Panc1 (cell line): ENCODE measurements at regions not wholly inside any gene's neighbourhood (a gene's known extent, or its start where the extent isn't known, plus 50 kb on each side); places are given as distances from the start of the nearest gene placed in this dataset.
A peak's percentile ranks its signal among the peaks of the same experiment; 100 is the strongest.

Source experiments
- ATAC-seq: fragments of 200-7000 bp; cut with Tn5 transposase; 2 replicates; pipeline ENCODE4 v1.9.1; 2020; ENCODE audit warnings: mild to moderate bottlenecking, moderate library complexity
- BruUV-seq: library from RNA; stranded (reverse); fragments of 400-500 nt; replicated peaks from 2 replicates; lab custom pipeline; 2021; lab: Mats Ljungman, UMichigan
- CTCF ChIA-PET: fragments of 300-600 bp; sonication (Branson Sonifier 250); formaldehyde crosslinking; loops from one replicate; lab custom pipeline; 2022; ENCODE audit warnings: antibody characterized with exemption; lab: Charles Lee
- POLR2A ChIA-PET: fragments of 300-600 bp; sonication (Branson Sonifier 250); formaldehyde crosslinking; loops from one replicate; lab custom pipeline; 2022; ENCODE audit warnings: antibody characterized with exemption; lab: Charles Lee
- DNase-seq: peaks from one replicate; pipeline ENCODE4 v3.0.0-alpha.2; 2010; ENCODE audit warnings: low read depth, low spot score
- H3K27ac ChIP-seq: 2 replicates; pipeline ENCODE4 v1.5.1; 2011; ENCODE audit warnings: mild to moderate bottlenecking, low read length, inconsistent platforms
- H3K27me3 ChIP-seq: fragments of 200-500 bp; sonication (Bioruptor generic); 2 replicates; pipeline ENCODE4 v1.6.0; 2014; ENCODE audit warnings: low read length, inconsistent platforms; ENCODE audit not compliant: control insufficient read depth, insufficient read depth
- H3K36me3 ChIP-seq: fragments of 200-500 bp; sonication (Bioruptor generic); 2 replicates; pipeline ENCODE4 v1.5.1; 2014; ENCODE audit warnings: inconsistent platforms, mild to moderate bottlenecking, low read length, moderate library complexity; ENCODE audit not compliant: control insufficient read depth, insufficient read depth
- H3K4me1 ChIP-seq: 2 replicates; pipeline ENCODE4 v1.5.1; 2011; ENCODE audit warnings: inconsistent platforms, mild to moderate bottlenecking, low read length, moderate library complexity; ENCODE audit not compliant: control insufficient read depth, insufficient read depth
- H3K4me3 ChIP-seq, 2 experiments: 2 replicates each; pipeline ENCODE4 v1.5.1; 2011 to 2012; ENCODE audit warnings: low read depth in 2 of 2, low read length in 2 of 2, mild to moderate bottlenecking in 2 of 2, inconsistent platforms in 1 of 2, moderate library complexity in 1 of 2
- H3K9me3 ChIP-seq: fragments of 200-500 bp; sonication (Bioruptor generic); 2 replicates; pipeline ENCODE4 v1.5.1; 2014; ENCODE audit warnings: low read depth, mild to moderate bottlenecking, inconsistent platforms, low read length, moderate library complexity; ENCODE audit not compliant: control insufficient read depth, insufficient read depth
- CTCF ChIP-seq: fragments of 450-650 bp; IDR thresholded peaks from 2 replicates; pipeline ENCODE4 v1.5.1; 2017; ENCODE audit warnings: mild to moderate bottlenecking
- POLR2AphosphoS5 ChIP-seq: IDR thresholded peaks from 2 replicates; pipeline ENCODE4 v1.6.1; 2012; ENCODE audit warnings: mild to moderate bottlenecking, low read depth, low read length, moderate library complexity
- REST ChIP-seq, 2 experiments: IDR thresholded peaks; 2 replicates each; pipeline ENCODE4 v1.6.1; 2011 to 2012; ENCODE audit warnings: low read depth in 2 of 2, control low read depth in 1 of 2, low read length in 1 of 2, mild to moderate bottlenecking in 1 of 2, moderate library complexity in 1 of 2; ENCODE audit not compliant: insufficient read depth in 1 of 2
- SIN3A ChIP-seq: IDR thresholded peaks from 2 replicates; pipeline ENCODE4 v1.6.1; 2012; ENCODE audit warnings: low read depth, mild to moderate bottlenecking, low read length, moderate library complexity, borderline replicate concordance; ENCODE audit not compliant: insufficient read depth
- TCF7L2 ChIP-seq: IDR thresholded peaks from 2 replicates; pipeline ENCODE4 v1.6.1; 2011; ENCODE audit warnings: mild to moderate bottlenecking, low read depth, low read length, inconsistent platforms
- in situ Hi-C: cut with HindIII; loops from 2 replicates; pipeline ENCODE4 v1.10.0; 2016; ENCODE audit warnings: low sequenced_read_pairs, low pct_unique_long_range_greater_than_20kb
- intact Hi-C: fragments of 100-400 bp; cut with micrococcal nuclease; formaldehyde crosslinking; loops from one replicate; pipeline ENCODE4 v1.10.0; 2022; ENCODE audit not compliant: unreplicated experiment

DNA sequence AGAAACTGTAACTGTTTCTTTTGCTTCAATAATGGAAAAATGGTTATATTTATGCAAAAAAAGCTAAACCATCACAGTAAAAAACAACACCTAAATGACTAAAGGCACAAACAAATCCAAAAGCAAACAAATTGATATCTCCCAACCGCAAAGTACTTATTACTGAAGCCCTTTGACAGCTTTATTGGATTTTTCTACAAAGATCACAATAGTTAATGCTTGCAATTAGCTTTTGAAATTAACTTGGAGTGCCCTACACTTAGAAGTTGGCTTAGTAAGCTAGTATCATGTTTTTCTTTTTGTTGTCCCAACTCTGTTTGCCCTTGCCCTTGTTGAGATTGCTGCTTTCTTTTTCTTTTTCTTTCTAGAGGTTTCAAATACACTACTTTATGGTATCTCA lies 257.5 kb downstream of the INHBA start:
- H3K27me3 ChIP-seq, result no peaks in the 10 kb centered on the region
- no peaks in the 10 kb centered on the region for H3K4me1 ChIP-seq
- DNase-seq (no peak), ATAC-seq (no peak)
- intact Hi-C loops, result no loop called here
- no peak overlapping the region for H3K4me3 ChIP-seq
- no peaks in the 10 kb centered on the region for H3K36me3 ChIP-seq
- H3K27ac ChIP-seq, result no peak overlapping the region
- TF ChIP-seq SIN3A (no peak), CTCF (no peak), TCF7L2 (no peak)
- in situ Hi-C loops, result no loop called here
- ChIA-PET POLR2A (no interaction called here), CTCF (no interaction called here)
- BruUV-seq, result no TSS peak
- H3K9me3 ChIP-seq, result no peaks in the 10 kb centered on the region

GRCh38 chr7:41439515-41439879 lies 263.4 kb downstream of the INHBA start:
- no peak for TF ChIP-seq REST (IDR thresholded peaks at IDR 0.05; ENCODE audit: insufficient read depth in 1 of 2, low read depth in 2 of 2, low read length in 1 of 2)
- no peak for TF ChIP-seq SIN3A
- TF ChIP-seq TCF7L2, result no peak
- TF ChIP-seq POLR2AphosphoS5, result no peak
- Histone ChIP-seq H3K9me3 (no peaks in the 10 kb centered on the region), H3K36me3 (no peaks in the 10 kb centered on the region), H3K4me3 (no peak overlapping the region), H3K27me3 (no peaks in the 10 kb centered on the region), H3K4me1 (no peaks in the 10 kb centered on the region), H3K27ac (no peak overlapping the region)
- CTCF ChIA-PET, result no interaction called here
- intact Hi-C loops, result no loop called here
- no TSS peak for BruUV-seq
- ATAC-seq (no peak), DNase-seq (no peak)
- POLR2A ChIA-PET, result no interaction called here
- in situ Hi-C loops, result no loop called here

GRCh38 chr7:41438705-41439514 lies 264.0 kb downstream of the INHBA start:
- DNase-seq (no peak), ATAC-seq (no peak)
- Histone ChIP-seq H3K4me3 (no peak overlapping the region), H3K9me3 (no peaks in the 10 kb centered on the region), H3K27me3 (no peaks in the 10 kb centered on the region), H3K4me1 (no peaks in the 10 kb centered on the region), H3K36me3 (no peaks in the 10 kb centered on the region), H3K27ac (no peak overlapping the region)
- ChIA-PET POLR2A (no interaction called here), CTCF (no interaction called here)
- intact Hi-C loops, result no loop called here
- no peak for TF ChIP-seq SIN3A
- no peak for TF ChIP-seq TCF7L2
- TF ChIP-seq POLR2AphosphoS5, result no peak
- TF ChIP-seq CTCF, result peak; percentile 17
- in situ Hi-C loops, result no loop called here
- no TSS peak for BruUV-seq
